ENCODE measurements at regions not wholly inside any gene's neighbourhood (a gene's known extent, or its start where the extent isn't known, plus 50 kb on each side); places are given as distances from the start of the nearest gene placed in this dataset.

GRCh38 chr20:48383252-48383651 lies 444.5 kb downstream of the PREX1 start:
- TF ChIP-seq, protein P1, sequence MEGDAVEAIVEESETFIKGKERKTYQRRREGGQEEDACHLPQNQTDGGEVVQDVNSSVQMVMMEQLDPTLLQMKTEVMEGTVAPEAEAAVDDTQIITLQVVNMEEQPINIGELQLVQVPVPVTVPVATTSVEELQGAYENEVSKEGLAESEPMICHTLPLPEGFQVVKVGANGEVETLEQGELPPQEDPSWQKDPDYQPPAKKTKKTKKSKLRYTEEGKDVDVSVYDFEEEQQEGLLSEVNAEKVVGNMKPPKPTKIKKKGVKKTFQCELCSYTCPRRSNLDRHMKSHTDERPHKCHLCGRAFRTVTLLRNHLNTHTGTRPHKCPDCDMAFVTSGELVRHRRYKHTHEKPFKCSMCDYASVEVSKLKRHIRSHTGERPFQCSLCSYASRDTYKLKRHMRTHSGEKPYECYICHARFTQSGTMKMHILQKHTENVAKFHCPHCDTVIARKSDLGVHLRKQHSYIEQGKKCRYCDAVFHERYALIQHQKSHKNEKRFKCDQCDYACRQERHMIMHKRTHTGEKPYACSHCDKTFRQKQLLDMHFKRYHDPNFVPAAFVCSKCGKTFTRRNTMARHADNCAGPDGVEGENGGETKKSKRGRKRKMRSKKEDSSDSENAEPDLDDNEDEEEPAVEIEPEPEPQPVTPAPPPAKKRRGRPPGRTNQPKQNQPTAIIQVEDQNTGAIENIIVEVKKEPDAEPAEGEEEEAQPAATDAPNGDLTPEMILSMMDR (IDR thresholded peaks at IDR 0.05; ENCODE audit: low read length, missing control alignments): no peak
- no peak overlapping the region for H3K4me3 ChIP-seq (replicated peaks; ENCODE audit: low read depth, low read length)
- no peak for DNase-seq (ENCODE audit: low read depth)

- TF ChIP-seq, protein P1 (IDR thresholded peaks at IDR 0.05; ENCODE audit: low read length, missing control alignments): no peak
- H3K4me3 ChIP-seq (replicated peaks; ENCODE audit: low read depth, low read length): no peak overlapping the region
- no peak for DNase-seq (ENCODE audit: low read depth)
Observed at GRCh38 chr20:48382304-48382703, 445.5 kb downstream of the PREX1 start.

DNA sequence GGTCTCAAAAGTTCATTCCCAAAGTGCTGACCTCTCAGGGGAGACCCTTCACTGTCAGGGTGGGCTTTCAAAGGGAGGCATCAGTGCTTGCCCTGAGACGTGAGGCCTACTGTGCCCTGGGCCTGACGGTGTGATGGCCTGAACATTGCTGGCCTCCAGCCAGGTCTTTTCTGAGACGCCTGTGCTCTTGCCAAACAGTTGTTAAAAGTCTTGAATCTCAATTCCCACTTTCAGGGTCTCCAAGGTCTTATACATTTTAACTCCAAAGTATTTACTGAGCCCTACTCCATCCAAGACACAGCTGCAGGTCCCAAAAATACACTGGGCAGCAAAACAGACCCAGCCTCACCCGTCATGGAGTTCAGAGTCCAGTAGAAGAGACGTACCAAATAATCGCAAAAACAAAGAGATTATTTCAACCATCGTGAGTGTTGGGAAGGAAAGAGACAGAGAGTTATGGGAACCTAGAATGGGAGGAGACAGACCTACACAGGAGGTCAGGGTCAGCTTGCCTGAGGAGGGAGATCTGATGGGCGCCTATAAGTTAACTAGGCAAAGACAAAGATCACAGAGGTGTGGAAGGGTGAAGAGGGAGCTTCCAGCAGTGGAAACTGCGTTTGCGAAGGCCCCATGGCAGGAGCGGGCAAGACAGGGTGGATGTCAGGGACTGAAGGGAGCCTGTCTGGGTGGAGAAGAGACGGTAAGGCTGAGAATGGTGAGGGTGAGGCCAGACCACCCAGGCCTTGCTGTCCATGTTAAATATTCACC lies 446.3 kb downstream of the PREX1 start:
- TF ChIP-seq, protein P1 (IDR thresholded peaks at IDR 0.05; ENCODE audit: low read length, missing control alignments): no peak
- no peak for DNase-seq (ENCODE audit: low read depth)
- H3K4me3 ChIP-seq (replicated peaks; ENCODE audit: low read depth, low read length): no peak overlapping the region

- TF ChIP-seq, protein P1 (IDR thresholded peaks at IDR 0.05; ENCODE audit: low read length, missing control alignments): no peak
- H3K4me3 ChIP-seq (replicated peaks; ENCODE audit: low read depth, low read length): no peak overlapping the region
- no peak for DNase-seq (ENCODE audit: low read depth)
Observed at GRCh38 chr20:48380661-48381060, 447.1 kb downstream of the PREX1 start.

DNA sequence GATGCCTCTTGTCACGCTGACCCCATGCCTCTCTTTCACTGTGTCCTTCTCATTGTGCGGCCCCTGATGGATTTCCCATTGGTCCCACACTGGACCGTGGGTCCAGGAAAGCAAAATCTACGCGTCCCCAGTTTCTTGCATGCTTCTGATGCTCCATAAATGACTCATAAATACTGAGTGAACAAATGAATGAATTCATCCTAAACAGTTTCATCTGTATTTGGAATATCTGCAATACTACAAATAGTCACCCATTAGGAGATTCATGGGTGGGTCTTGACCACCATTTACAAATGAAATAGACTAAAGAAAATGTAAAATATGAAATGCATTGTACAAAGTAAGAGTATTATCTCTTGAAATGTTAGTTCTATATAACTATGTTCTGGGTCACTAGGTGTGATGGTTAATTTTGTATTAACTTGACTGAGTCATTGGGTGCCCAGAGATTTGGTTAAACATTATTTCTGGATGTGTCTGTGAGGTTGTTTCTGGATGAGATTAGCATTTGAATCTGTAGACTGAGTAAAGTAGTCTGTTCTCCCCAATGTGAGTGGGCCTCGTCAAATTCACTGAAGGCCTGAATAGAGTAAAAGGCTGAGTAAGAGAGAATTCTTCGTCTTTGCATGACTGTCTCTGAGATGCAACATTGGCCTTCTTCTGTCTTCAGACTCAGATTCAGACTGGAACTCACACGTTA lies 448.7 kb downstream of the PREX1 start:
- TF ChIP-seq, protein P1 (IDR thresholded peaks at IDR 0.05; ENCODE audit: low read length, missing control alignments): no peak
- DNase-seq (ENCODE audit: low read depth): no peak
- no peak overlapping the region for H3K4me3 ChIP-seq (replicated peaks; ENCODE audit: low read depth, low read length)

DNA sequence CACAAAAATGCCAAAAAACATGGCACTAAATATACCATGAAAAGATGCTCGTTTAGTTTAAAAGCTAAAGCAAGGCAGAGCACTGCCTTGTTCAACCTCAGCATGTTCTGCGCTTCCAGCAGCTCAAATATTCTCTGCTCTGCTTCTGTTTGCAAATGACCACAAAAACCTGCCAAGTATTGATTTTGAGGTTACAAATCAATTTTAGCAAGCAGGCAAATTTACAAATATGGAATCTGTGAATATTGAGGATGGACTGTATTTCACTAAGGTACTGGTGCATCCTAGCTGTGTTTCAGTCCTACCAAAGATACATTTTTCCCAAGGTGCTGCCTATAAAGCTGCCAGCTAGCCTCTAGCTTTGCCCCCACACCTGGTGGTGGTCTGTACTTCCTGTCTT lies 449.9 kb downstream of the PREX1 start:
- DNase-seq (ENCODE audit: low read depth): no peak
- TF ChIP-seq, protein P1 (IDR thresholded peaks at IDR 0.05; ENCODE audit: low read length, missing control alignments): no peak
- H3K4me3 ChIP-seq (replicated peaks; ENCODE audit: low read depth, low read length): no peak overlapping the region

Measured in fibroblast of pulmonary artery (primary cell).